Cardiac muscle cell (in vitro differentiated cells and primary cell): ENCODE measurements at regions not wholly inside any gene's neighbourhood (a gene's known extent, or its start where the extent isn't known, plus 50 kb on each side); places are given as distances from the start of the nearest gene placed in this dataset.

Experiments
- DNase-seq, 2 donors: peaks; one replicate each; pipeline versions ENCODE4 v3.0.0 to v3.0.0-alpha.2; 2010 to 2017; ENCODE audit warnings: low read depth in 1 of 2, low spot score in 1 of 2
- H3K27ac ChIP-seq: fragments of 200-600 bp; sonication (generic); 2 replicates; pipeline ENCODE4 v1.5.1; 2016
- H3K27me3 ChIP-seq: fragments of 200-600 bp; sonication (generic); 2 replicates; pipeline ENCODE4 v1.6.0; 2016; ENCODE audit warnings: control low read depth
- H3K36me3 ChIP-seq: fragments of 200-600 bp; sonication (generic); 2 replicates; pipeline ENCODE4 v1.5.1; 2016; ENCODE audit warnings: control low read depth
- H3K4me1 ChIP-seq: fragments of 200-600 bp; sonication (generic); 2 replicates; pipeline ENCODE4 v1.8.1; 2017; ENCODE audit warnings: low read depth, mild to moderate bottlenecking, mixed run types
- H3K4me3 ChIP-seq: fragments of 200-600 bp; sonication (generic); 2 replicates; pipeline ENCODE4 v1.5.1; 2016; ENCODE audit warnings: mild to moderate bottlenecking
- H3K9me3 ChIP-seq: fragments of 200-600 bp; sonication (generic); 2 replicates; pipeline ENCODE4 v1.5.1; 2017; ENCODE audit warnings: low read depth, mild to moderate bottlenecking, control low read depth
- CTCF ChIP-seq: IDR thresholded peaks from 2 replicates; pipeline ENCODE4 v1.5.1; 2012; ENCODE audit warnings: low read depth, mild to moderate bottlenecking, low read length

DNA sequence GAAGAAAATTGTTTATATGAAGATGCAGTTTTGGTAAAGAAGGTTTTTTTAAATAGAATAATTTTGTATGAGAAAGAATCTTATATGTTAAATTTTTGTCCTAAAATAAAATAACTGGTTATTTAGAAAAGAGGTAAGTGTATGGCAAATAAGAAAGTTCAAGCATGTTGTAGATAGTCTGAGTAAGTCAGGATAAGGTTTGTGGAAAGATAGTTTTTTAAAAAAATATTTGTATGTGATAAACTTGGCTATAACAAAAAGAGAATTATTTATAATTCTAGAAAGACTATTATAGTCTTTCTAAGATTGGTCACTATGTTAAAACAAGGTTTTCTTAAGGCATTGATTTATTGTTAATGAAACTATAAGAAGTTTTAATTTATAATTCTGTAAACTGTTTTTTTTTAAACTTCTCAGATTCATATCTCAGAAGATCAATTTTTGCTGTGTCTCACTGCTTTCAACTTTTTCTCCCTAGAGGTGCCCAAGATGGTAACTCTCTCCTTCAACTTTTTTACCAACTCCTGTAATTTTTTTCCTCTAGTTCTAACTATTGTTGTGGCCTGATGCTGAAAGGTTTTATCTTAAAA is 698.6 kb downstream of the CCSER2 start:
- no peak for TF ChIP-seq CTCF
- Histone ChIP-seq H3K9me3 (no peaks in the 10 kb centered on the region), H3K4me1 (no peaks in the 10 kb centered on the region), H3K27me3 (no peaks in the 10 kb centered on the region), H3K4me3 (no peak overlapping the region), H3K27ac (no peak overlapping the region), H3K36me3 (no peaks in the 10 kb centered on the region)
- no peak for DNase-seq

GRCh38 chr10:85032981-85033380 is 704.6 kb downstream of the CCSER2 start:
- DNase-seq: no peak
- no peaks in the 10 kb centered on the region for H3K36me3 ChIP-seq
- H3K27me3 ChIP-seq: no peaks in the 10 kb centered on the region
- H3K4me3 ChIP-seq: no peak overlapping the region
- no peak overlapping the region for H3K27ac ChIP-seq
- no peaks in the 10 kb centered on the region for H3K4me1 ChIP-seq
- no peaks in the 10 kb centered on the region for H3K9me3 ChIP-seq
- TF ChIP-seq CTCF: no peak

GRCh38 chr10:85036661-85037060 is 708.3 kb downstream of the CCSER2 start:
- Histone ChIP-seq H3K36me3 (no peaks in the 10 kb centered on the region), H3K4me3 (no peak overlapping the region), H3K27me3 (no peaks in the 10 kb centered on the region), H3K9me3 (no peaks in the 10 kb centered on the region), H3K27ac (no peak overlapping the region), H3K4me1 (no peaks in the 10 kb centered on the region)
- no peak for DNase-seq
- TF ChIP-seq CTCF: no peak

DNA sequence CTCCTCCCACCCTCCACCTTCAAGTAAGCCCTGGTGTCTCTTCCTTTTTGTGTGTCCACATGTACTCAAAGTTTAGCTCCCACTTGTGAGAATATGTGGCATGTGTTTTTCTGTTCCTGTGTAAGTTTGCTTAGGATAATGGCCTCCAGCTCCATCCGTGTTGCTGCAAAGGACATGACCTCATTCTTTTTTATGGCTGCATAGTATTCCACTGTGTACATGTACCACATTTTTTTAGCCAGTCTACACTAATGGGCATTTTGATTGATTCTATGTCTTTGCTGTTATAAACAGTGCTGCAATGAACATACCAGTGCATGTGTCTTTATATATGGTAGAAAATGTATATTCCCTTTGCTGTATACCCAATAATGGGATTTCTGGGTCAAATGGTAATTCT is 710.9 kb downstream of the CCSER2 start:
- Histone ChIP-seq H3K4me3 (no peak overlapping the region), H3K36me3 (no peaks in the 10 kb centered on the region), H3K9me3 (no peaks in the 10 kb centered on the region), H3K27ac (no peak overlapping the region), H3K27me3 (no peaks in the 10 kb centered on the region), H3K4me1 (no peaks in the 10 kb centered on the region)
- no peak for DNase-seq
- TF ChIP-seq CTCF: no peak

DNA sequence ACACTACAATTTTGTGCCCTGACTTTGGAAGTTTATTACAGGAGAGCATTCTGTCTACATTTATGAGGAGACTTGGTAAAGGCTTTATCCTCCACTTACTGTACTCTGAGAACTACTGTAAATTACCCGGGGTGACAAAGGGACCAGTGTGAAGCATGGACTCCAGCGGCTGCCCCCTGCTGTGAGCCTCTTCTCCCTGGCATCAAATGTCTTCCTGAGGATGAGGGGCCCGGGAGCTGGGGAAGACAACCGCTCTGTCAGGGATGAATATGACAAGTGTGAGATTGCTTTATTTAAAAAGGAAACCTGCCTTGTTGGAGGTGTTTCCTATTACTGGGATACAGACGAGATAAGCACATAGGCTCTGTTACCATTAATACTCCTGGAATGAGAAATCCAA is 714.8 kb downstream of the CCSER2 start:
- H3K4me3 ChIP-seq: no peak overlapping the region
- H3K4me1 ChIP-seq: peaks cover 5% of the 10 kb centered on the region
- H3K36me3 ChIP-seq: no peaks in the 10 kb centered on the region
- DNase-seq: no peak
- no peak for TF ChIP-seq CTCF
- H3K27ac ChIP-seq: no peak overlapping the region
- no peaks in the 10 kb centered on the region for H3K9me3 ChIP-seq
- no peaks in the 10 kb centered on the region for H3K27me3 ChIP-seq

DNA sequence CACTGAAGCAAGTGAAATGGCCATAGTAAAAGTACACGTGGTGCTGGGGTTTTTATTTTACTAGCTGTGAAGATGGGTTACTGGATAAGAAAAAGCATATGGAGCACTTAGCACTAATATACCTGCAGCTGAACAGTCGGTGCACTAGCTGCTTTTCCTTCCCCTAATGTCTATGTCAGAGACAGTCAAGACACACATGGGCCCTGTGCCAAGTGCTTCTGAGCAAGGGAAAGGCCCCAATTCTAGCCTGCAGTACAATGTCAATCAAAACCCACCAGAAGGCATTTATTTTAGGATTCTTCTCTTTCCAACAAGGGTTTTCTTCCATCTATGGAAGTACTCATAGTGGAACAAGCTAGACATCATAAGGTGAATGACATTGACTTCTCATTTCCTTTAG is 716.7 kb downstream of the CCSER2 start:
- H3K27ac ChIP-seq: no peak overlapping the region
- no peaks in the 10 kb centered on the region for H3K36me3 ChIP-seq
- H3K9me3 ChIP-seq: no peaks in the 10 kb centered on the region
- no peak for TF ChIP-seq CTCF
- no peak overlapping the region for H3K4me3 ChIP-seq
- DNase-seq: peak in 1 of 2 donors; percentile 12
- no peaks in the 10 kb centered on the region for H3K27me3 ChIP-seq
- peaks cover 5% of the 10 kb centered on the region for H3K4me1 ChIP-seq
